Smooth muscle cell (in vitro differentiated cells): ENCODE measurements at regions not wholly inside any gene's neighbourhood (a gene's known extent, or its start where the extent isn't known, plus 50 kb on each side); places are given as distances from the start of the nearest gene placed in this dataset.

Source experiments
- DNase-seq: peaks from one replicate; lab custom pipeline; 2025; ENCODE audit not compliant: unreplicated experiment; lab: John Stamatoyannopoulos, UW
- H2AFZ ChIP-seq: fragments of 200-600 bp; sonication (generic); 2 replicates; pipeline ENCODE4 v1.6.0; 2016; ENCODE audit warnings: antibody characterized with exemption, low read depth, mild to moderate bottlenecking
- H3F3A ChIP-seq: fragments of 200-600 bp; sonication (generic); 2 replicates; pipeline ENCODE4 v1.6.0; 2017; ENCODE audit warnings: antibody characterized with exemption, low read depth
- H3K27ac ChIP-seq: fragments of 200-600 bp; sonication (generic); 2 replicates; pipeline ENCODE4 v1.5.1; 2016; ENCODE audit warnings: low read depth, mild to moderate bottlenecking
- H3K27me3 ChIP-seq: fragments of 200-600 bp; sonication (generic); 2 replicates; pipeline ENCODE4 v1.6.1; 2016; ENCODE audit warnings: low read depth, mild to moderate bottlenecking
- H3K36me3 ChIP-seq: fragments of 200-600 bp; sonication (generic); 2 replicates; pipeline ENCODE4 v1.5.1; 2016; ENCODE audit warnings: low read depth
- H3K4me1 ChIP-seq: fragments of 200-600 bp; sonication (generic); 2 replicates; pipeline ENCODE4 v1.5.1; 2016; ENCODE audit warnings: low read depth
- H3K4me2 ChIP-seq: fragments of 200-600 bp; sonication (generic); 2 replicates; pipeline ENCODE4 v1.6.0; 2016; ENCODE audit warnings: mild to moderate bottlenecking
- H3K4me3 ChIP-seq: fragments of 200-600 bp; sonication (generic); 2 replicates; pipeline ENCODE4 v1.5.1; 2016; ENCODE audit warnings: mild to moderate bottlenecking
- H3K79me2 ChIP-seq: fragments of 200-600 bp; sonication (generic); 2 replicates; pipeline ENCODE4 v1.6.0; 2016; ENCODE audit warnings: low read depth, mild to moderate bottlenecking
- H3K9ac ChIP-seq: fragments of 200-600 bp; sonication (generic); 2 replicates; pipeline ENCODE4 v1.6.0; 2016; ENCODE audit warnings: low read depth
- H3K9me3 ChIP-seq: fragments of 200-600 bp; sonication (generic); replicated peaks from 2 replicates; pipeline ENCODE4 v1.5.1; 2016; ENCODE audit warnings: low read depth
- H4K20me1 ChIP-seq: fragments of 200-600 bp; sonication (generic); 2 replicates; pipeline ENCODE4 v1.6.0; 2016; ENCODE audit warnings: low read depth
- CTCF ChIP-seq: fragments of 200-600 bp; sonication (generic); IDR thresholded peaks from 2 replicates; pipeline ENCODE4 v1.5.1; 2017; ENCODE audit warnings: borderline replicate concordance, mild to moderate bottlenecking, antibody characterized with exemption; ENCODE audit not compliant: insufficient read depth, poor library complexity, severe bottlenecking
- WGBS: methylation state at CpG from one replicate; pipeline ENCODE4 v1.1.7; 2016; ENCODE audit warnings: low lambda C conversion rate; 5-methylcytosine and 5-hydroxymethylcytosine counted together

DNA sequence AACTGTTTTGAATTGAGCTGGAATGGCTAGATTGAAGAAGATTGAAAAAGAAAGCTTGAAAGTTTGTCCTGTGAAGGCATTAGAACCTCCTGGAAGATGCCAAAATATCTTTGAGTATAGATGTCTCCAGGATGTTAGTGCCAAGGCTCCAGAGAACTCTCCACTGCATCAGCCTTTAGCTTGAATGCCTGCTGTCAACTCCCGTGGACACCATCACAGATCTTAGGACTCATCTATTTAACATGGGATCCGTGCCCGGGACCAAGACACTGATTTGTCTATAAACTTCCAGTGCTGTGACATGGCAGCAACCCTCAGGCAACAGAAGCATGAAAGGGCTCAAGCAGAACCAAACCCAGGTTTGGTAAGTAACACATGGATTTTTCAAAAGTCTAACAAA is 670.9 kb upstream of the ST8SIA4 start:
- no peak for DNase-seq
- H3K4me3 ChIP-seq: no peak overlapping the region
- no peaks in the 10 kb centered on the region for H3F3A ChIP-seq
- H3K9ac ChIP-seq: no peak overlapping the region
- 95% methylated on average over 3 of the region's 3 CpGs for WGBS
- H3K79me2 ChIP-seq: no peaks in the 10 kb centered on the region
- no peak overlapping the region for H2AFZ ChIP-seq
- no peaks in the 10 kb centered on the region for H3K9me3 ChIP-seq
- no peaks in the 10 kb centered on the region for H3K27me3 ChIP-seq
- H3K4me1 ChIP-seq: no peaks in the 10 kb centered on the region
- no peak overlapping the region for H3K27ac ChIP-seq
- TF ChIP-seq CTCF: no peak
- H4K20me1 ChIP-seq: no peaks in the 10 kb centered on the region
- no peak overlapping the region for H3K4me2 ChIP-seq
- H3K36me3 ChIP-seq: no peaks in the 10 kb centered on the region

DNA sequence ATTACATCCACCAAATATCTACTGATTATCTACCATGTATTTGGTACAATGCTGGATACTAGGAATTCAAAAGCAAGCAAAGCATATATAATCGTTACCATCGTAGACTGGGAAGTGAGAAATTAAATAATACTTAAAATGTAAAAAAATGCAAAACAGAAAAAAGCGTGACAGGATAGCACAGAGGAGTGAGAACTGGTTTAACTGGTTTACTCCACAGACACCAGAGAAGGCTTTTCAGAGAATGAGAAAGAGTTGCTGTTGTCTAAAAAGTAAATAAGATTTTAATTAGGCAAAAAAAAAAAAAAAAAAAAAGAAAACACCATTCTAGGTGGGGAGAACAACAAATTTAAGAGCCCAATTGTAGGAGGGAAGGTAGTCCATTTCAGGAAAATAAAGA is 657.9 kb upstream of the ST8SIA4 start:
- WGBS: 62% methylated on average over 3 of the region's 3 CpGs
- Histone ChIP-seq H2AFZ (no peak overlapping the region), H3K27me3 (no peaks in the 10 kb centered on the region), H3F3A (no peaks in the 10 kb centered on the region), H3K27ac (no peak overlapping the region), H3K4me3 (no peak overlapping the region), H3K9me3 (no peaks in the 10 kb centered on the region), H3K36me3 (no peaks in the 10 kb centered on the region), H3K4me1 (no peaks in the 10 kb centered on the region), H3K4me2 (no peak overlapping the region), H3K79me2 (no peaks in the 10 kb centered on the region), H3K9ac (no peak overlapping the region), H4K20me1 (no peaks in the 10 kb centered on the region)
- DNase-seq: no peak
- TF ChIP-seq CTCF: no peak

- no peak for TF ChIP-seq CTCF
- H3F3A ChIP-seq: no peaks in the 10 kb centered on the region
- H3K9ac ChIP-seq: no peak overlapping the region
- H3K4me2 ChIP-seq: no peak overlapping the region
- no peak overlapping the region for H3K27ac ChIP-seq
- H3K79me2 ChIP-seq: no peaks in the 10 kb centered on the region
- no peaks in the 10 kb centered on the region for H3K4me1 ChIP-seq
- no peaks in the 10 kb centered on the region for H3K27me3 ChIP-seq
- H3K36me3 ChIP-seq: no peaks in the 10 kb centered on the region
- no peaks in the 10 kb centered on the region for H3K9me3 ChIP-seq
- no peaks in the 10 kb centered on the region for H4K20me1 ChIP-seq
- WGBS: 79% methylated on average over 1 of the region's 1 CpG
- no peak overlapping the region for H2AFZ ChIP-seq
- no peak overlapping the region for H3K4me3 ChIP-seq
- no peak for DNase-seq
These were observed 640.7 kb upstream of the ST8SIA4 start for GRCh38 chr5:101543780-101544179.

DNA sequence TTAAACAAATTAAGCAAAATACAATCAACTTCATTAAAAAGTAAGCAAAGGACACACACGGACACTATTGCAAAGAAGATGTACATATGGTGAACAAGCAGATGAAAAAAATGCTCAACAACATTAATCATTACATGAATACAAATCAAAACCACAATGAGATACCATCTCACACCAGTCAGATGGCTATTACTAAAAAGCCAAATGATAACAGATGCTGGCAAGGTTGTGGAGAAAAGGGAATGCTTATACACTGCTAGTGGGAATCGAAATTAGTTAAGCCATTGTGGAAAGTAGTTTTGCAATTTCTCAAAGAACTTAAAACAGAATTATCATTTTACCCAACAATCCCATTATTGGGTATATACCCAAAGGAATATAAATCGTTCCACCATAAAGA is 636.2 kb upstream of the ST8SIA4 start:
- Histone ChIP-seq H3F3A (no peaks in the 10 kb centered on the region), H3K4me1 (no peaks in the 10 kb centered on the region), H3K9me3 (no peaks in the 10 kb centered on the region), H3K27me3 (no peaks in the 10 kb centered on the region), H3K4me2 (no peak overlapping the region), H3K9ac (no peak overlapping the region), H4K20me1 (no peaks in the 10 kb centered on the region), H3K27ac (no peak overlapping the region), H3K79me2 (no peaks in the 10 kb centered on the region), H3K4me3 (no peak overlapping the region), H2AFZ (no peak overlapping the region), H3K36me3 (no peaks in the 10 kb centered on the region)
- 83% methylated on average over 3 of the region's 3 CpGs for WGBS
- TF ChIP-seq CTCF: no peak
- DNase-seq: no peak
